Nephron (organoid): ENCODE measurements at regions not wholly inside any gene's neighbourhood (a gene's known extent, or its start where the extent isn't known, plus 50 kb on each side); places are given as distances from the start of the nearest gene placed in this dataset.

ENCODE experiments used
- H3K27ac Mint-ChIP-seq, 3 experiments: 2 replicates each; pipeline ENCODE4 v1.8.0; 2020; ENCODE audit warnings: mixed read lengths in 3 of 3, mild to moderate bottlenecking in 2 of 3, moderate library complexity in 1 of 3
- H3K27me3 Mint-ChIP-seq: 2 replicates; pipeline ENCODE4 v1.8.0; 2021; ENCODE audit warnings: low read depth, mild to moderate bottlenecking, moderate library complexity, mixed read lengths
- H3K36me3 Mint-ChIP-seq: 2 replicates; pipeline ENCODE4 v1.8.0; 2020; ENCODE audit warnings: low read depth, mixed read lengths
- H3K4me1 Mint-ChIP-seq: 2 replicates; pipeline ENCODE4 v1.8.0; 2020; ENCODE audit warnings: mixed read lengths
- H3K4me3 Mint-ChIP-seq, 3 experiments: 2 replicates each; pipeline ENCODE4 v1.8.0; 2020; ENCODE audit warnings: mild to moderate bottlenecking in 3 of 3, mixed read lengths in 3 of 3, moderate library complexity in 2 of 3
- H3K9me3 Mint-ChIP-seq: 2 replicates; pipeline ENCODE4 v1.8.0; 2020; ENCODE audit warnings: mixed read lengths
- CTCF ChIP-seq, 3 experiments: fragments of 200-600 bp; sonication (generic); IDR thresholded peaks; one replicate each; pipeline ENCODE4 v1.5.0; 2021; ENCODE audit warnings: antibody characterized with exemption in 3 of 3; ENCODE audit not compliant: unreplicated experiment in 3 of 3

- H3K9me3 Mint-ChIP-seq: peaks cover 6% of the 10 kb centered on the region
- H3K36me3 Mint-ChIP-seq: no peaks in the 10 kb centered on the region
- H3K27ac Mint-ChIP-seq: no peak overlapping the region
- H3K27me3 Mint-ChIP-seq: peaks cover 21% of the 10 kb centered on the region
- TF ChIP-seq CTCF (IDR thresholded peaks at IDR 0.05; ENCODE audit: unreplicated experiment in 3 of 3): no peak
- H3K4me1 Mint-ChIP-seq: peaks cover 13% of the 10 kb centered on the region
- H3K4me3 Mint-ChIP-seq: no peak overlapping the region
Observed at GRCh38 chr20:60528141-60528540, 569.9 kb downstream of the CDH26 start.

- H3K36me3 Mint-ChIP-seq: no peaks in the 10 kb centered on the region
Observed at GRCh38 chr20:60529149-60529548, 570.9 kb downstream of the CDH26 start.

DNA sequence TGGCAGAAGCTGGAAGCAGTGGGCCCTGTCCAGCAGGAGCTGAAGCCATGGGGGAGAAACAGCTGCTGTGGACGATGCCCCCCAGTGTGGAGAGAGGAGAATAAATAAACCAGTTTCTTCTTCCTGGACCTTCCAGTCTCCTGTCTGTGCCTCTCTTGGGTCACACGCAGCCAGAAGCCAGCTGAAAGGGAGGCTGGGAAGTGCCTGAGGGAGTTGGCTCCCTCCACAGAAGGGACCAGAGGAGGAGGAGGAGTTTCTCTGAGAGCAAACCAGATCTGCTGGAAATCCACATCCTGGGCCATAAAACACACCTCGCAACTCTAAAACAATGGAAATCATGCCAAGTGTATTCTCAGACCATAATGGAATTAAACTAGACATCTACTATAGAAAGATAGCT, 577.0 kb downstream of the CDH26 start:
- H3K27ac Mint-ChIP-seq: no peak overlapping the region
- H3K4me3 Mint-ChIP-seq: no peak overlapping the region
- TF ChIP-seq CTCF (IDR thresholded peaks at IDR 0.05; ENCODE audit: unreplicated experiment in 3 of 3): no peak
- peaks cover 3% of the 10 kb centered on the region for H3K27me3 Mint-ChIP-seq
- H3K4me1 Mint-ChIP-seq: no peaks in the 10 kb centered on the region
- no peaks in the 10 kb centered on the region for H3K36me3 Mint-ChIP-seq
- H3K9me3 Mint-ChIP-seq: no peaks in the 10 kb centered on the region

More at GRCh38 chr20:60529149-60529548, 570.9 kb downstream of the CDH26 start:
- peaks cover 21% of the 10 kb centered on the region for H3K27me3 Mint-ChIP-seq
- no peak overlapping the region for H3K4me3 Mint-ChIP-seq
- peaks cover 6% of the 10 kb centered on the region for H3K9me3 Mint-ChIP-seq
- no peak for TF ChIP-seq CTCF (IDR thresholded peaks at IDR 0.05; ENCODE audit: unreplicated experiment in 3 of 3)
- no peak overlapping the region for H3K27ac Mint-ChIP-seq
- H3K4me1 Mint-ChIP-seq: peaks cover 13% of the 10 kb centered on the region

DNA sequence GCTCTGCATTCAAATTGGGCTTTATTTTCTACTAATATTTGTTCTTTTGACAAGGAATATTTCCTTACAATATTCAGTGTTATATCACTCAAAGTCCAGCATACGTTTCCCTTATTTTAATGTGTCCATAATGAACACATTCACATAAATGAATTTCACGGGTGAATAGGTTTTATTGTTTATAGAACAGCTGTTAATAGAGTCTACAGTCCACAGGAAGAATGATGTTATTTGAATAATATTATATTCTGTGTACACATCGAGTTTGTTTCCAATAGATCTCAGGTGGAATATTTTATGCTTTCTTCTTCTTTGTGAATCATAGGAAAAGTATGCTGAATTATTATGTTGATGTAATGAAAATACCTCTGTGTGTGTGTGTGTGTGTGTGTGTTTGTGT, 582.4 kb downstream of the CDH26 start:
- Mint-ChIP-seq H3K4me1 (peaks cover 5% of the 10 kb centered on the region), H3K27me3 (peaks cover 5% of the 10 kb centered on the region), H3K27ac (no peak overlapping the region), H3K4me3 (no peak overlapping the region), H3K9me3 (peaks cover 5% of the 10 kb centered on the region), H3K36me3 (no peaks in the 10 kb centered on the region)
- TF ChIP-seq CTCF (IDR thresholded peaks at IDR 0.05; ENCODE audit: unreplicated experiment in 3 of 3): no peak

- H3K4me1 Mint-ChIP-seq: peaks cover 5% of the 10 kb centered on the region
- H3K27ac Mint-ChIP-seq: no peak overlapping the region
- H3K27me3 Mint-ChIP-seq: peaks cover 4% of the 10 kb centered on the region
- H3K4me3 Mint-ChIP-seq: no peak overlapping the region
- TF ChIP-seq CTCF (IDR thresholded peaks at IDR 0.05; ENCODE audit: unreplicated experiment in 3 of 3): no peak
- no peaks in the 10 kb centered on the region for H3K36me3 Mint-ChIP-seq
- peaks cover 15% of the 10 kb centered on the region for H3K9me3 Mint-ChIP-seq
Observed at GRCh38 chr20:60541991-60542390, 583.8 kb downstream of the CDH26 start.

DNA sequence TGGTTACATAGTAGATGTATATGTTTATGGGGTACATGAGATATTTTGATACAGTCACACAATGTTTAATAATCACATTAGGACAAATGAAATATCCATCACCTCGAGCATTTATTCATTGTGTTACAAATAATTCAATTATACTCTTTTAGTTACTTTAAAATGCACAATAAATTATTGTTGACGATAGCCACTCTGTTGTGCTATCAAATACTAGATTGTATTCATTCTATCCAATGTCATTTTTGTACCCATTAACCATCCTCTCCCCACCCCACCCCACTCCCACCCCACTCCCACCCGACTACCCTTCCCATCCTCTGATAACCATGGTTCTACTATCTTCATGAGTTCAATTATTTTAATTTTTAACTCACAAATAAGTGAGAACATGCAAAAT, 585.4 kb downstream of the CDH26 start:
- H3K4me1 Mint-ChIP-seq: peaks cover 5% of the 10 kb centered on the region

More for the DNA sequence above, 585.4 kb downstream of the CDH26 start:
- no peak overlapping the region for H3K4me3 Mint-ChIP-seq
- H3K27me3 Mint-ChIP-seq: peaks cover 4% of the 10 kb centered on the region
- no peak overlapping the region for H3K27ac Mint-ChIP-seq
- H3K36me3 Mint-ChIP-seq: no peaks in the 10 kb centered on the region
- H3K9me3 Mint-ChIP-seq: peaks cover 17% of the 10 kb centered on the region
- no peak for TF ChIP-seq CTCF (IDR thresholded peaks at IDR 0.05; ENCODE audit: unreplicated experiment in 3 of 3)
